ENCODE measurements at regions not wholly inside any gene's neighbourhood (a gene's known extent, or its start where the extent isn't known, plus 50 kb on each side); places are given as distances from the start of the nearest gene placed in this dataset.

GRCh38 chr12:76153616-76154015, 69.1 kb upstream of the NAP1L1 start:
- Mint-ChIP-seq H3K4me1 (ENCODE audit: low read depth) (peaks cover 11% of the 10 kb centered on the region), H3K4me3 (no peak overlapping the region), H3K36me3 (no peaks in the 10 kb centered on the region), H3K27ac (no peak overlapping the region), H3K27me3 (no peaks in the 10 kb centered on the region), H3K9me3 (ENCODE audit: low read depth) (no peaks in the 10 kb centered on the region)

- Mint-ChIP-seq H3K27ac (no peak overlapping the region), H3K4me3 (peak overlapping the region; percentile 5), H3K4me1 (ENCODE audit: low read depth) (peaks cover 6% of the 10 kb centered on the region), H3K9me3 (ENCODE audit: low read depth) (no peaks in the 10 kb centered on the region), H3K27me3 (no peaks in the 10 kb centered on the region), H3K36me3 (no peaks in the 10 kb centered on the region)
These were observed 67.8 kb upstream of the NAP1L1 start for GRCh38 chr12:76152181-76152807.

GRCh38 chr12:76144245-76144549, 59.7 kb upstream of the NAP1L1 start:
- Mint-ChIP-seq H3K4me1 (ENCODE audit: low read depth) (peaks cover 21% of the 10 kb centered on the region), H3K9me3 (ENCODE audit: low read depth) (no peaks in the 10 kb centered on the region), H3K27me3 (no peaks in the 10 kb centered on the region), H3K36me3 (no peaks in the 10 kb centered on the region), H3K27ac (no peak overlapping the region), H3K4me3 (no peak overlapping the region)

- Mint-ChIP-seq H3K4me3 (no peak overlapping the region), H3K27me3 (no peaks in the 10 kb centered on the region), H3K36me3 (no peaks in the 10 kb centered on the region), H3K27ac (no peak overlapping the region), H3K9me3 (ENCODE audit: low read depth) (no peaks in the 10 kb centered on the region), H3K4me1 (ENCODE audit: low read depth) (peaks cover 21% of the 10 kb centered on the region)
These were observed 59.1 kb upstream of the NAP1L1 start for GRCh38 chr12:76143343-76144244.

GRCh38 chr12:76142305-76142704, 57.8 kb upstream of the NAP1L1 start:
- H3K36me3 Mint-ChIP-seq: no peaks in the 10 kb centered on the region
- no peaks in the 10 kb centered on the region for H3K9me3 Mint-ChIP-seq (ENCODE audit: low read depth)
- no peaks in the 10 kb centered on the region for H3K27me3 Mint-ChIP-seq
- H3K4me3 Mint-ChIP-seq: no peak overlapping the region
- H3K27ac Mint-ChIP-seq: no peak overlapping the region
- peaks cover 21% of the 10 kb centered on the region for H3K4me1 Mint-ChIP-seq (ENCODE audit: low read depth)

GRCh38 chr12:76138656-76139055, 54.2 kb upstream of the NAP1L1 start:
- no peaks in the 10 kb centered on the region for H3K36me3 Mint-ChIP-seq
- H3K27me3 Mint-ChIP-seq: peaks cover 2% of the 10 kb centered on the region
- H3K27ac Mint-ChIP-seq: no peak overlapping the region
- H3K4me3 Mint-ChIP-seq: no peak overlapping the region
- H3K4me1 Mint-ChIP-seq (ENCODE audit: low read depth): peaks cover 10% of the 10 kb centered on the region
- H3K9me3 Mint-ChIP-seq (ENCODE audit: low read depth): no peaks in the 10 kb centered on the region

GRCh38 chr12:76137606-76138005, 53.1 kb upstream of the NAP1L1 start:
- no peaks in the 10 kb centered on the region for H3K9me3 Mint-ChIP-seq (ENCODE audit: low read depth)
- peaks cover 2% of the 10 kb centered on the region for H3K4me1 Mint-ChIP-seq (ENCODE audit: low read depth)
- H3K27me3 Mint-ChIP-seq: peaks cover 2% of the 10 kb centered on the region
- H3K4me3 Mint-ChIP-seq: no peak overlapping the region
- H3K27ac Mint-ChIP-seq: no peak overlapping the region
- no peaks in the 10 kb centered on the region for H3K36me3 Mint-ChIP-seq

GRCh38 chr12:76135456-76135855, 51.0 kb upstream of the NAP1L1 start:
- H3K27ac Mint-ChIP-seq: no peak overlapping the region
- H3K27me3 Mint-ChIP-seq: peaks cover 2% of the 10 kb centered on the region
- no peaks in the 10 kb centered on the region for H3K4me1 Mint-ChIP-seq (ENCODE audit: low read depth)
- H3K4me3 Mint-ChIP-seq: no peak overlapping the region
- H3K36me3 Mint-ChIP-seq: no peaks in the 10 kb centered on the region
- H3K9me3 Mint-ChIP-seq (ENCODE audit: low read depth): no peaks in the 10 kb centered on the region

All from activated naive CD8-positive, alpha-beta T cell (primary cell).